ENCODE measurements at regions not wholly inside any gene's neighbourhood (a gene's known extent, or its start where the extent isn't known, plus 50 kb on each side); places are given as distances from the start of the nearest gene placed in this dataset.

DNA sequence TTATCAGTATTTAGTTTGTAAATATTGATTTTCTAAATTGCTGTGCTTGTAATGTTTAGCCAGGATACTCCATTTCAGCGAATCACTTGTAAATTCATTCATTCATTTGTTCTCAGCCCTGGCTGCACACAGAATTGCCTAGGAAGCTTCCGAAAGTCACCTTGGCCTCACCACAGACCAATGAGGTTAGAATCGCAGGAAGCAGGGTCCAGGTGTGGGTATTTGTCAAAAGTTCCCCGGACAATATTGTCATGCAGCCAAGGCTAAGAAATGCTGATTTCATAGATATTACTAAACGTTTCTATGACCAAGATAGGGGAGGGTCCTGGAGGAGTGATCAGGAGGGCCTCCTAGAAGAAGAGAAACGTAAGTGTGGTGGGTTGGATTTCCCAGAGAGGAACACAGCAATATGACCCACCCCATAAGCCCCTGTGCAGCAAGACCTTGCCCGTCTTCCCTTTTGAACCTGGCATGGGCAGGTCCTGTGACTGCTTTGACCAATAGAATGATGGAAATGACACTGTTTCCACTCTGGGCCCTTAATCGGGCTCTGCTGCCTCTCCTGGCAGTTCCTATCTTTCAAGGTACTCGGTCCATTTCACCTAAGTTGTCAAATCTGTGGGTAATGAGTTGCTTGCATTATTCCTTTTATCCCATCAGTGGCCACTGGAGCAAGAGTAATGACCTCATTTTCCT lies 238.7 kb downstream of the FOXL1 start:
- no peaks in the 10 kb centered on the region for H4K20me1 ChIP-seq (ENCODE audit: insufficient read depth, low read length)
- ChIA-PET CTCF (ENCODE audit: unreplicated experiment) (no interaction called here), POLR2A (no interaction called here)
- H3K4me3 ChIP-seq (ENCODE audit: low read depth, low read length, poor library complexity, severe bottlenecking), result no peak overlapping the region
- no TSS peak for BruUV-seq (replicated peaks)
- intact Hi-C loops (cut with micrococcal nuclease; ENCODE audit: unreplicated experiment), result no loop called here
- no peaks in the 10 kb centered on the region for H3K4me1 ChIP-seq (ENCODE audit: insufficient read depth, low read length, poor library complexity, severe bottlenecking)
- no peaks in the 10 kb centered on the region for H3K9me2 ChIP-seq (ENCODE audit: insufficient read depth, low read length)
- no peak for DNase-seq (ENCODE audit: low spot score)
- H3K27ac ChIP-seq (ENCODE audit: low read depth, low read length, poor library complexity, severe bottlenecking), result no peak overlapping the region
- TF ChIP-seq CTCF (conservative IDR thresholded peaks at IDR 0.05; ENCODE audit: low read length) (no peak), EZH2phosphoT487 (IDR thresholded peaks at IDR 0.05; ENCODE audit: borderline replicate concordance, low read depth, low read length) (no peak)
- no peak overlapping the region for H2AFZ ChIP-seq (ENCODE audit: low read length)
- no peak overlapping the region for H3K4me2 ChIP-seq (ENCODE audit: low read length)
- no peaks in the 10 kb centered on the region for H3K9me3 ChIP-seq (ENCODE audit: low read length)
- H3K79me2 ChIP-seq (ENCODE audit: insufficient read depth, low read depth, low read length), result no peaks in the 10 kb centered on the region
- H3K36me3 ChIP-seq (ENCODE audit: insufficient read depth, low read length), result no peaks in the 10 kb centered on the region

- no peaks in the 10 kb centered on the region for H3K36me3 ChIP-seq (ENCODE audit: insufficient read depth, low read length)
- H3K79me2 ChIP-seq (ENCODE audit: insufficient read depth, low read depth, low read length), result no peaks in the 10 kb centered on the region
- CTCF ChIA-PET (ENCODE audit: unreplicated experiment), result interaction anchor here (0.6 kb wide), 1 partner anchor 21 kb away, joined by 4 read pairs; no protein-coding TSS in a partner anchor
- DNase-seq (ENCODE audit: low spot score), result no peak
- H2AFZ ChIP-seq (ENCODE audit: low read length), result no peak overlapping the region
- H3K4me1 ChIP-seq (ENCODE audit: insufficient read depth, low read length, poor library complexity, severe bottlenecking), result no peaks in the 10 kb centered on the region
- H4K20me1 ChIP-seq (ENCODE audit: insufficient read depth, low read length), result no peaks in the 10 kb centered on the region
- intact Hi-C loops (cut with micrococcal nuclease; ENCODE audit: unreplicated experiment), result no loop called here
- H3K4me2 ChIP-seq (ENCODE audit: low read length), result no peak overlapping the region
- no peaks in the 10 kb centered on the region for H3K9me3 ChIP-seq (ENCODE audit: low read length)
- H3K9me2 ChIP-seq (ENCODE audit: insufficient read depth, low read length), result no peaks in the 10 kb centered on the region
- TF ChIP-seq EZH2phosphoT487 (IDR thresholded peaks at IDR 0.05; ENCODE audit: borderline replicate concordance, low read depth, low read length), result no peak
- no peak for TF ChIP-seq CTCF (conservative IDR thresholded peaks at IDR 0.05; ENCODE audit: low read length)
- H3K4me3 ChIP-seq (ENCODE audit: low read depth, low read length, poor library complexity, severe bottlenecking), result no peak overlapping the region
- H3K27ac ChIP-seq (ENCODE audit: low read depth, low read length, poor library complexity, severe bottlenecking), result no peak overlapping the region
- POLR2A ChIA-PET, result no interaction called here
- no TSS peak for BruUV-seq (replicated peaks)
These were observed 240.6 kb downstream of the FOXL1 start for GRCh38 chr16:86818671-86819532.

DNA sequence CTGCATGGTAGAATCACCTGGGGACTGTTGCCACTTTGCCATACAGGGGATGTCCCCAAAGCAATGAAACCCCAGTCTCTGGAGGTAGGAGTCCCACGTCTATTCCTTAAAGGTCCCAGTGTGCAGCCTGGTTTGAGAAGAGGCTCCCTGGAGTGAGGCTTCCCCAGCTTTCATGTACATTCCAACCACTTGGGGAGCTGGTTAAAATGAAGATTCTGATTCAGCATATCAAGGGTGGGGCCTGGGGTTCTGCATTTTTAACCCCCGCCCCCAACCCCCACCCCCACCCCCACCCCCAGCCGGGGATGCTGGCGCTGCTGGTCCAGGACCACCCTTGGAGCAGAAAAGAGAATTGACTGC lies 241.2 kb downstream of the FOXL1 start:
- Histone ChIP-seq H2AFZ (ENCODE audit: low read length) (no peak overlapping the region), H3K4me2 (ENCODE audit: low read length) (no peak overlapping the region), H3K4me1 (ENCODE audit: insufficient read depth, low read length, poor library complexity, severe bottlenecking) (no peaks in the 10 kb centered on the region), H3K9me3 (ENCODE audit: low read length) (no peaks in the 10 kb centered on the region), H3K4me3 (ENCODE audit: low read depth, low read length, poor library complexity, severe bottlenecking) (no peak overlapping the region), H4K20me1 (ENCODE audit: insufficient read depth, low read length) (no peaks in the 10 kb centered on the region), H3K79me2 (ENCODE audit: insufficient read depth, low read depth, low read length) (no peaks in the 10 kb centered on the region), H3K27ac (ENCODE audit: low read depth, low read length, poor library complexity, severe bottlenecking) (no peak overlapping the region), H3K9me2 (ENCODE audit: insufficient read depth, low read length) (no peaks in the 10 kb centered on the region), H3K36me3 (ENCODE audit: insufficient read depth, low read length) (no peaks in the 10 kb centered on the region)
- ChIA-PET CTCF (ENCODE audit: unreplicated experiment) (interaction anchor here (0.6 kb wide), 1 partner anchor 21 kb away, joined by 4 read pairs; no protein-coding TSS in a partner anchor), POLR2A (interaction anchor here (0.8 kb wide), 1 partner anchor 49 kb away, joined by 3 read pairs; no protein-coding TSS in a partner anchor)
- DNase-seq (ENCODE audit: low spot score), result no peak
- TF ChIP-seq EZH2phosphoT487 (IDR thresholded peaks at IDR 0.05; ENCODE audit: borderline replicate concordance, low read depth, low read length) (no peak), CTCF (conservative IDR thresholded peaks at IDR 0.05; ENCODE audit: low read length) (no peak)
- no TSS peak for BruUV-seq (replicated peaks)
- intact Hi-C loops (cut with micrococcal nuclease; ENCODE audit: unreplicated experiment), result no loop called here

Measured in OCI-LY7 (cell line).